ENCODE measurements at regions not wholly inside any gene's neighbourhood (a gene's known extent, or its start where the extent isn't known, plus 50 kb on each side); places are given as distances from the start of the nearest gene placed in this dataset.
"Not testable (repeated sequence)": the region's sequence is repeated elsewhere in the genome, so short reads cannot be mapped to it uniquely, and the experiment has no call there.

- not testable (repeated sequence) for DNase-seq (ENCODE audit: low read depth in 3 of 3)
Observed at GRCh38 chr4:131747203-131747602, 1401.9 kb upstream of the PCDH10 start.

GRCh38 chr4:131749224-131749623 is 1399.9 kb upstream of the PCDH10 start:
- not testable (repeated sequence) for DNase-seq (ENCODE audit: low read depth in 3 of 3)

DNA sequence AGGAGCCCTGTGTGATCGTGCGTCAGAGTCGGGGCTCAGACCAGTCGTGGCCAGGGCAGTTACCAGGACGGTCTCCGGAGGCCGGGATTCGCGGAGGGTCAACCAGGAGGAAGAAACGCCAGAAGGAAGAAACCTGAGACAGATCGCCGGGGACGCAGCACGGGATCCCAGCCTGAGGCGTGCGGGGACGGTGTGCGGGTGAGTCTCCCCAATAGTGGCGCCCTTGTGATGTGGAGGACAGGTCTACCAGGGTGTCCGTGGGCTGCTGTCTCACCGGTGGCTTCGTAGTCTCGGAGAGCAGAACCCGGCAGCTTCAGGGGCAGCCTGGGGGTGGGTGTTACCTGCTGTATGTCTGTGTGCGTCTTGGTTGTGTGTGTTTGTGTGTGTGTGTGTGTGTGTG is 1399.1 kb upstream of the PCDH10 start:
- not testable (repeated sequence) for DNase-seq (ENCODE audit: low read depth in 3 of 3)

- not testable (repeated sequence) for DNase-seq (ENCODE audit: low read depth in 3 of 3)
Observed at GRCh38 chr4:131750469-131750868, 1398.6 kb upstream of the PCDH10 start.

- not testable (repeated sequence) for DNase-seq (ENCODE audit: low read depth in 3 of 3)
Observed at GRCh38 chr4:131762234-131762633, 1386.9 kb upstream of the PCDH10 start.

- no peak for DNase-seq (ENCODE audit: low read depth in 3 of 3)
Observed at GRCh38 chr4:131764730-131765129, 1384.4 kb upstream of the PCDH10 start.

GRCh38 chr4:131774382-131774781 is 1374.7 kb upstream of the PCDH10 start:
- not testable (repeated sequence) for DNase-seq (ENCODE audit: low read depth in 3 of 3)

GRCh38 chr4:131810565-131810964 is 1338.5 kb upstream of the PCDH10 start:
- not testable (repeated sequence) for DNase-seq (ENCODE audit: low read depth in 3 of 3)

Data from stimulated activated CD4-positive, alpha-beta T cell treated with anti-CD3 and anti-CD28 coated beads, TNF-alpha, amount 100 ng/mL, for 24 hours (primary cell).